Gastrocnemius medialis (tissue), 4 donors: ENCODE measurements at regions not wholly inside any gene's neighbourhood (a gene's known extent, or its start where the extent isn't known, plus 50 kb on each side); places are given as distances from the start of the nearest gene placed in this dataset.

Experiments used
- CTCF ChIP-seq, 5 experiments: fragments of 450-650 bp in 3 of 5; fragments of 200-600 bp in 2 of 5; sonication (generic) in 2 of 5; IDR thresholded peaks in 4 of 5; conservative IDR thresholded peaks in 1 of 5; 1 replicate in 4 of 5; 2 replicates in 1 of 5; pipeline ENCODE4 v1.5.1; 2016 to 2019; ENCODE audit warnings: antibody characterized with exemption in 5 of 5, mild to moderate bottlenecking in 3 of 5, moderate library complexity in 3 of 5
- POLR2A ChIP-seq, 2 donors: fragments of 450-650 bp; IDR thresholded peaks; one replicate each; pipeline ENCODE4 v1.6.1; 2017; ENCODE audit warnings: antibody characterized with exemption in 2 of 2, mild to moderate bottlenecking in 2 of 2, moderate library complexity in 2 of 2

DNA sequence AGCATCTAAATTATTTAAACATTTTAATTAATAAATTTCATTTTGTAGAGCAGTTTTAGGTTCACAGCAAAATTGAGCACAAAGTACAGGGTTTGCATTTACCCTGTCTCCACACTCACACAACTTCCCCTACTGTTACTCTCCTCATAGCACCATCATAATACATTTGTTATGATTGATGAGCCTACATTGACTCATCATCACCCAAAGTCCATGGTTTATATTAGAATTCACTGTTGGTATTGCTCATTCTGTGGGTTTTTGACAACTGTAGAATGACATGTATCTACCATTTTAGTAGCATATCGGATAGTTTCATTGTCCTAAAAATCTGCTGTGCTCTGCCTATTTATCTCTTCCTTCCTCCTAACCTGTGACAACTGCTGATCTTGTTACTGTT is 411.1 kb upstream of the MPDZ start:
- no peak for TF ChIP-seq CTCF (IDR thresholded peaks at IDR 0.05 in 4 of 5, conservative IDR thresholded peaks at IDR 0.05 in 1 of 5)
- no peak for TF ChIP-seq POLR2A (IDR thresholded peaks at IDR 0.05)
